Neural cell (in vitro differentiated cells): ENCODE measurements at regions not wholly inside any gene's neighbourhood (a gene's known extent, or its start where the extent isn't known, plus 50 kb on each side); places are given as distances from the start of the nearest gene placed in this dataset.

Experiments
- H2AFZ ChIP-seq: fragments of 200-600, 300-800 bp; sonication (generic), shearing (Covaris generic); 2 replicates; pipeline ENCODE4 v1.6.0; 2014; ENCODE audit warnings: low read depth, mild to moderate bottlenecking, antibody characterized with exemption, low read length, moderate library complexity
- H3F3A ChIP-seq: fragments of 200-600 bp; shearing (Covaris generic); 2 replicates; pipeline ENCODE4 v1.6.1; 2016; ENCODE audit warnings: mild to moderate bottlenecking, moderate library complexity, mixed read lengths, antibody characterized with exemption, low read length; ENCODE audit not compliant: insufficient read depth, poor library complexity, severe bottlenecking
- H3K27ac ChIP-seq: fragments of 200-600, 300-800 bp; sonication (generic), shearing (Covaris generic); 2 replicates; pipeline ENCODE4 v1.5.1; 2014; ENCODE audit warnings: mild to moderate bottlenecking, low read length, moderate library complexity
- H3K27me3 ChIP-seq: fragments of 300-800, 200-600 bp; sonication (generic), shearing (Covaris generic); 2 replicates; pipeline ENCODE4 v1.6.0; 2014; ENCODE audit warnings: mild to moderate bottlenecking, low read depth, low read length, moderate library complexity; ENCODE audit not compliant: insufficient read depth
- H3K36me3 ChIP-seq: fragments of 300-800, 200-600 bp; sonication (generic), shearing (Covaris generic); 2 replicates; pipeline ENCODE4 v1.5.1; 2014; ENCODE audit warnings: mild to moderate bottlenecking, antibody characterized with exemption, low read length, moderate library complexity; ENCODE audit not compliant: insufficient read depth
- H3K4me2 ChIP-seq: fragments of 300-800, 200-600 bp; sonication (generic), shearing (Covaris generic); 2 replicates; pipeline ENCODE4 v1.6.0; 2014; ENCODE audit warnings: mild to moderate bottlenecking, low read length
- H3K4me3 ChIP-seq: fragments of 300-800, 200-600 bp; sonication (generic), shearing (Covaris generic); 2 replicates; pipeline ENCODE4 v1.5.1; 2014; ENCODE audit warnings: mild to moderate bottlenecking, low read length, moderate library complexity
- H3K79me2 ChIP-seq: fragments of 200-600 bp; shearing (Covaris generic); replicated peaks from 2 replicates; pipeline ENCODE4 v1.6.0; 2014; ENCODE audit warnings: mild to moderate bottlenecking, low read length, moderate library complexity; ENCODE audit not compliant: insufficient read depth
- H3K9ac ChIP-seq: fragments of 300-800, 200-600 bp; sonication (generic), shearing (Covaris generic); 2 replicates; pipeline ENCODE4 v1.6.1; 2016; ENCODE audit warnings: mild to moderate bottlenecking, low read length, mixed read lengths
- H3K9me2 ChIP-seq: fragments of 200-600 bp; shearing (Covaris generic); 2 replicates; pipeline ENCODE4 v1.6.1; 2016; ENCODE audit warnings: mild to moderate bottlenecking, low read length, mixed read lengths; ENCODE audit not compliant: insufficient read depth
- H3K9me3 ChIP-seq: fragments of 200-600, 300-800 bp; sonication (generic), shearing (Covaris generic); 2 replicates; pipeline ENCODE4 v1.6.1; 2016; ENCODE audit warnings: mild to moderate bottlenecking, mixed run types, low read length, moderate library complexity, mixed read lengths
- H4K20me1 ChIP-seq: fragments of 200-600 bp; shearing (Covaris generic); 2 replicates; pipeline ENCODE4 v1.6.1; 2016; ENCODE audit warnings: mild to moderate bottlenecking, mixed run types; ENCODE audit not compliant: insufficient read depth
- CTCF ChIP-seq: fragments of 450-650 bp; IDR thresholded peaks from 2 replicates; pipeline ENCODE4 v1.5.1; 2014; ENCODE audit warnings: antibody characterized with exemption, mild to moderate bottlenecking, moderate library complexity; ENCODE audit not compliant: poor library complexity, severe bottlenecking
- EP300 ChIP-seq: fragments of 450-650 bp; conservative IDR thresholded peaks from 2 replicates; pipeline ENCODE4 v1.6.1; 2014; ENCODE audit warnings: antibody characterized with exemption, mild to moderate bottlenecking, moderate library complexity; ENCODE audit not compliant: poor library complexity, severe bottlenecking
- EZH2 ChIP-seq: fragments of 200-600, 300-800 bp; shearing (Covaris generic), sonication (generic); IDR thresholded peaks from 2 replicates; pipeline ENCODE4 v1.6.1; 2014; ENCODE audit warnings: antibody characterized with exemption, low read length, borderline replicate concordance, mild to moderate bottlenecking; ENCODE audit not compliant: insufficient read depth, poor library complexity, severe bottlenecking
- MXI1 ChIP-seq: fragments of 450-650 bp; conservative IDR thresholded peaks from 2 replicates; pipeline ENCODE4 v1.6.1; 2014; ENCODE audit warnings: antibody characterized with exemption, mild to moderate bottlenecking; ENCODE audit not compliant: poor library complexity, severe bottlenecking
- POLR2AphosphoS5 ChIP-seq: IDR thresholded peaks from 2 replicates; pipeline ENCODE4 v1.6.1; 2012
- RAD21 ChIP-seq: fragments of 450-650 bp; conservative IDR thresholded peaks from 2 replicates; pipeline ENCODE4 v1.6.1; 2014; ENCODE audit warnings: antibody characterized with exemption, mild to moderate bottlenecking, moderate library complexity
- REST ChIP-seq: IDR thresholded peaks from 2 replicates; pipeline ENCODE4 v1.6.1; 2012; ENCODE audit warnings: borderline replicate concordance
- SMC3 ChIP-seq: fragments of 450-650 bp; conservative IDR thresholded peaks from 2 replicates; pipeline ENCODE4 v1.6.1; 2014; ENCODE audit warnings: antibody characterized with exemption, mild to moderate bottlenecking, moderate library complexity; ENCODE audit not compliant: poor library complexity
- TAF1 ChIP-seq: IDR thresholded peaks from 2 replicates; pipeline ENCODE4 v1.6.1; 2012; ENCODE audit warnings: low read depth

- Histone ChIP-seq H2AFZ (no peak overlapping the region), H4K20me1 (no peaks in the 10 kb centered on the region), H3K9me2 (no peaks in the 10 kb centered on the region), H3K27me3 (no peaks in the 10 kb centered on the region), H3F3A (no peaks in the 10 kb centered on the region), H3K27ac (no peak overlapping the region), H3K4me3 (no peak overlapping the region), H3K9ac (no peak overlapping the region), H3K36me3 (no peaks in the 10 kb centered on the region), H3K4me2 (no peak overlapping the region), H3K79me2 (no peaks in the 10 kb centered on the region), H3K9me3 (no peaks in the 10 kb centered on the region)
- TF ChIP-seq EP300 (no peak), EZH2 (no peak)
Observed at GRCh38 chr3:64773137-64773536, 85.3 kb upstream of the ADAMTS9 start.

- H3K4me2 ChIP-seq: no peak overlapping the region
- H3K4me3 ChIP-seq: no peak overlapping the region
- H3K36me3 ChIP-seq: no peaks in the 10 kb centered on the region
- no peak overlapping the region for H3K9ac ChIP-seq
- no peaks in the 10 kb centered on the region for H3K79me2 ChIP-seq
- H2AFZ ChIP-seq: no peak overlapping the region
- H3K9me2 ChIP-seq: no peaks in the 10 kb centered on the region
- no peak overlapping the region for H3K27ac ChIP-seq
- no peaks in the 10 kb centered on the region for H3K9me3 ChIP-seq
- no peaks in the 10 kb centered on the region for H3K27me3 ChIP-seq
- TF ChIP-seq REST: no peak
- TF ChIP-seq EZH2: no peak
- no peak for TF ChIP-seq TAF1
- TF ChIP-seq MXI1: no peak
- TF ChIP-seq POLR2AphosphoS5: no peak
- TF ChIP-seq SMC3: no peak
- TF ChIP-seq RAD21: no peak
- no peak for TF ChIP-seq CTCF
- no peak for TF ChIP-seq EP300
- H3F3A ChIP-seq: no peaks in the 10 kb centered on the region
- H4K20me1 ChIP-seq: no peaks in the 10 kb centered on the region
Observed at GRCh38 chr3:64766440-64766839, 78.6 kb upstream of the ADAMTS9 start.

GRCh38 chr3:64765947-64766346, 78.1 kb upstream of the ADAMTS9 start:
- no peak overlapping the region for H3K4me3 ChIP-seq
- H3F3A ChIP-seq: no peaks in the 10 kb centered on the region
- H3K27ac ChIP-seq: no peak overlapping the region
- H3K36me3 ChIP-seq: no peaks in the 10 kb centered on the region
- no peak for TF ChIP-seq CTCF
- no peak for TF ChIP-seq RAD21
- no peak for TF ChIP-seq EZH2
- TF ChIP-seq SMC3: no peak
- TF ChIP-seq MXI1: no peak
- TF ChIP-seq POLR2AphosphoS5: no peak
- TF ChIP-seq TAF1: no peak
- TF ChIP-seq EP300: no peak
- no peak for TF ChIP-seq REST
- no peaks in the 10 kb centered on the region for H3K9me3 ChIP-seq
- H3K79me2 ChIP-seq: no peaks in the 10 kb centered on the region
- no peaks in the 10 kb centered on the region for H4K20me1 ChIP-seq
- H3K27me3 ChIP-seq: no peaks in the 10 kb centered on the region
- H3K4me2 ChIP-seq: no peak overlapping the region
- no peaks in the 10 kb centered on the region for H3K9me2 ChIP-seq
- H2AFZ ChIP-seq: no peak overlapping the region
- no peak overlapping the region for H3K9ac ChIP-seq
